ENCODE measurements at regions not wholly inside any gene's neighbourhood (a gene's known extent, or its start where the extent isn't known, plus 50 kb on each side); places are given as distances from the start of the nearest gene placed in this dataset.

- no peak for DNase-seq
Observed at GRCh38 chr6:25041485-25042035, 105.8 kb upstream of the RIPOR2 start.

GRCh38 chr6:25042036-25042521 is 106.3 kb upstream of the RIPOR2 start:
- no peak for DNase-seq

GRCh38 chr6:25042536-25042935 is 106.8 kb upstream of the RIPOR2 start:
- no peak for DNase-seq

- no peak for DNase-seq
Observed at GRCh38 chr6:25042984-25043725, 107.4 kb upstream of the RIPOR2 start.

GRCh38 chr6:25043892-25044291 is 108.1 kb upstream of the RIPOR2 start:
- no peak for DNase-seq

- DNase-seq = no peak
Observed at GRCh38 chr6:25046942-25047341, 111.2 kb upstream of the RIPOR2 start.

GRCh38 chr6:25050356-25050755 is 114.6 kb upstream of the RIPOR2 start:
- no peak for DNase-seq

- DNase-seq = no peak
Observed at GRCh38 chr6:25051083-25051482, 115.3 kb upstream of the RIPOR2 start.

- DNase-seq = no peak
Observed at GRCh38 chr6:25052181-25052580, 116.4 kb upstream of the RIPOR2 start.

GRCh38 chr6:25053875-25054371 is 118.2 kb upstream of the RIPOR2 start:
- DNase-seq = no peak

GRCh38 chr6:25054469-25054868 is 118.7 kb upstream of the RIPOR2 start:
- no peak for DNase-seq

- DNase-seq = no peak
Observed at GRCh38 chr6:25056130-25056529, 120.4 kb upstream of the RIPOR2 start.

GRCh38 chr6:25057111-25057905 is 121.5 kb upstream of the RIPOR2 start:
- DNase-seq = no peak

- no peak for DNase-seq
Observed at GRCh38 chr6:25058441-25058840, 122.7 kb upstream of the RIPOR2 start.

- DNase-seq = no peak
Observed at GRCh38 chr6:25058941-25059340, 123.2 kb upstream of the RIPOR2 start.

GRCh38 chr6:25060522-25060921 is 124.8 kb upstream of the RIPOR2 start:
- no peak for DNase-seq

- DNase-seq = no peak
Observed at GRCh38 chr6:25061289-25061936, 125.7 kb upstream of the RIPOR2 start.

GRCh38 chr6:25062070-25062811 is 126.5 kb upstream of the RIPOR2 start:
- DNase-seq = no peak

GRCh38 chr6:25064006-25064405 is 128.2 kb upstream of the RIPOR2 start:
- DNase-seq = no peak

GRCh38 chr6:25065666-25066065 is 129.9 kb upstream of the RIPOR2 start:
- no peak for DNase-seq

GRCh38 chr6:25066593-25066992 is 130.8 kb upstream of the RIPOR2 start:
- DNase-seq = no peak

- no peak for DNase-seq
Observed at GRCh38 chr6:25068866-25069265, 133.1 kb upstream of the RIPOR2 start.
